ENCODE measurements at regions not wholly inside any gene's neighbourhood (a gene's known extent, or its start where the extent isn't known, plus 50 kb on each side); places are given as distances from the start of the nearest gene placed in this dataset.
"Not testable (repeated sequence)": the region's sequence is repeated elsewhere in the genome, so short reads cannot be mapped to it uniquely, and the experiment has no call there.

GRCh38 chr4:100933628-100934027, 413.7 kb downstream of the PPP3CA start:
- intact Hi-C loops (cut with micrococcal nuclease): no loop called here
- no peaks in the 10 kb centered on the region for H3K36me3 Mint-ChIP-seq (ENCODE audit: low read depth)
- H3K27me3 Mint-ChIP-seq: no peaks in the 10 kb centered on the region
- no peak overlapping the region for H3K4me3 Mint-ChIP-seq
- no peak overlapping the region for H3K27ac Mint-ChIP-seq
- no peaks in the 10 kb centered on the region for H3K9me3 Mint-ChIP-seq
- H3K4me1 Mint-ChIP-seq (ENCODE audit: low read depth): peaks cover 15% of the 10 kb centered on the region

- Mint-ChIP-seq H3K4me1 (ENCODE audit: low read depth) (peaks cover 15% of the 10 kb centered on the region), H3K9me3 (no peaks in the 10 kb centered on the region), H3K27me3 (no peaks in the 10 kb centered on the region), H3K27ac (no peak overlapping the region), H3K4me3 (no peak overlapping the region), H3K36me3 (ENCODE audit: low read depth) (no peaks in the 10 kb centered on the region)
- intact Hi-C loops (cut with micrococcal nuclease): no loop called here
Observed at GRCh38 chr4:100929758-100930157, 411.9 kb upstream of the EMCN start.

GRCh38 chr4:100929135-100929534, 411.3 kb upstream of the EMCN start:
- intact Hi-C loops (cut with micrococcal nuclease): no loop called here
- no peaks in the 10 kb centered on the region for H3K27me3 Mint-ChIP-seq
- no peak overlapping the region for H3K27ac Mint-ChIP-seq
- H3K4me3 Mint-ChIP-seq: no peak overlapping the region
- H3K4me1 Mint-ChIP-seq (ENCODE audit: low read depth): peaks cover 15% of the 10 kb centered on the region
- no peaks in the 10 kb centered on the region for H3K9me3 Mint-ChIP-seq
- no peaks in the 10 kb centered on the region for H3K36me3 Mint-ChIP-seq (ENCODE audit: low read depth)

GRCh38 chr4:100926039-100926717, 408.4 kb upstream of the EMCN start:
- Mint-ChIP-seq H3K36me3 (ENCODE audit: low read depth) (no peaks in the 10 kb centered on the region), H3K4me1 (ENCODE audit: low read depth) (peaks cover 2% of the 10 kb centered on the region), H3K27me3 (no peaks in the 10 kb centered on the region), H3K4me3 (no peak overlapping the region), H3K9me3 (no peaks in the 10 kb centered on the region), H3K27ac (no peak overlapping the region)
- intact Hi-C loops (cut with micrococcal nuclease): no loop called here

GRCh38 chr4:100913685-100914084, 395.9 kb upstream of the EMCN start:
- Mint-ChIP-seq H3K27me3 (no peaks in the 10 kb centered on the region), H3K4me1 (ENCODE audit: low read depth) (no peaks in the 10 kb centered on the region), H3K9me3 (peaks cover 26% of the 10 kb centered on the region), H3K4me3 (no peak overlapping the region), H3K36me3 (ENCODE audit: low read depth) (no peaks in the 10 kb centered on the region), H3K27ac (no peak overlapping the region)
- intact Hi-C loops (cut with micrococcal nuclease): no loop called here

GRCh38 chr4:100908540-100908939, 390.7 kb upstream of the EMCN start:
- Mint-ChIP-seq H3K27me3 (no peaks in the 10 kb centered on the region), H3K36me3 (ENCODE audit: low read depth) (no peaks in the 10 kb centered on the region), H3K9me3 (peaks cover 3% of the 10 kb centered on the region), H3K27ac (no peak overlapping the region), H3K4me1 (ENCODE audit: low read depth) (no peaks in the 10 kb centered on the region), H3K4me3 (no peak overlapping the region)
- intact Hi-C loops (cut with micrococcal nuclease): no loop called here

- no peak overlapping the region for H3K27ac Mint-ChIP-seq
- intact Hi-C loops (cut with micrococcal nuclease): no loop called here
- no peaks in the 10 kb centered on the region for H3K36me3 Mint-ChIP-seq (ENCODE audit: low read depth)
Observed at GRCh38 chr4:100907465-100908454, 389.9 kb upstream of the EMCN start.

GRCh38 chr4:100906973-100907372, 389.2 kb upstream of the EMCN start:
- no peaks in the 10 kb centered on the region for H3K4me1 Mint-ChIP-seq (ENCODE audit: low read depth)
- H3K9me3 Mint-ChIP-seq: peaks cover 16% of the 10 kb centered on the region
- no peak overlapping the region for H3K27ac Mint-ChIP-seq
- intact Hi-C loops (cut with micrococcal nuclease): no loop called here
- H3K27me3 Mint-ChIP-seq: no peaks in the 10 kb centered on the region
- H3K4me3 Mint-ChIP-seq: no peak overlapping the region
- no peaks in the 10 kb centered on the region for H3K36me3 Mint-ChIP-seq (ENCODE audit: low read depth)

More at GRCh38 chr4:100907465-100908454, 389.9 kb upstream of the EMCN start:
- Mint-ChIP-seq H3K9me3 (peaks cover 10% of the 10 kb centered on the region), H3K27me3 (no peaks in the 10 kb centered on the region), H3K4me1 (ENCODE audit: low read depth) (no peaks in the 10 kb centered on the region), H3K4me3 (no peak overlapping the region)

- H3K9me3 Mint-ChIP-seq: peaks cover 16% of the 10 kb centered on the region
- H3K4me3 Mint-ChIP-seq; H3K27ac Mint-ChIP-seq; H3K36me3 Mint-ChIP-seq (ENCODE audit: low read depth); H3K27me3 Mint-ChIP-seq; intact Hi-C loops (cut with micrococcal nuclease); H3K4me1 Mint-ChIP-seq (ENCODE audit: low read depth): not testable (repeated sequence)
Observed at GRCh38 chr4:100900945-100901344, 383.1 kb upstream of the EMCN start.

GRCh38 chr4:100900134-100900533, 382.3 kb upstream of the EMCN start:
- H3K36me3 Mint-ChIP-seq (ENCODE audit: low read depth): no peaks in the 10 kb centered on the region
- H3K27ac Mint-ChIP-seq: no peak overlapping the region
- H3K9me3 Mint-ChIP-seq: peaks cover 16% of the 10 kb centered on the region
- intact Hi-C loops (cut with micrococcal nuclease): no loop called here
- no peaks in the 10 kb centered on the region for H3K27me3 Mint-ChIP-seq
- H3K4me1 Mint-ChIP-seq (ENCODE audit: low read depth): peaks cover 4% of the 10 kb centered on the region
- no peak overlapping the region for H3K4me3 Mint-ChIP-seq

- Mint-ChIP-seq H3K27me3 (no peaks in the 10 kb centered on the region), H3K36me3 (ENCODE audit: low read depth) (no peaks in the 10 kb centered on the region), H3K9me3 (peaks cover 16% of the 10 kb centered on the region), H3K27ac (no peak overlapping the region), H3K4me3 (no peak overlapping the region), H3K4me1 (ENCODE audit: low read depth) (peaks cover 5% of the 10 kb centered on the region)
- intact Hi-C loops (cut with micrococcal nuclease): loop anchor here (10.0 kb wide), 1 partner anchor 836 kb away; no protein-coding TSS in a partner anchor
Observed at GRCh38 chr4:100898844-100899243, 381.0 kb upstream of the EMCN start.

GRCh38 chr4:100895556-100896197, 377.9 kb upstream of the EMCN start:
- Mint-ChIP-seq H3K36me3 (ENCODE audit: low read depth) (no peaks in the 10 kb centered on the region), H3K27me3 (no peaks in the 10 kb centered on the region), H3K27ac (peak overlapping the region; percentile 60), H3K4me1 (ENCODE audit: low read depth) (peaks cover 5% of the 10 kb centered on the region), H3K4me3 (peak overlapping the region; percentile 60), H3K9me3 (peaks cover 7% of the 10 kb centered on the region)
- intact Hi-C loops (cut with micrococcal nuclease): loop anchor here (10.0 kb wide), 1 partner anchor 839 kb away; no protein-coding TSS in a partner anchor

- H3K4me3 Mint-ChIP-seq: no peak overlapping the region
- H3K27me3 Mint-ChIP-seq: no peaks in the 10 kb centered on the region
- H3K4me1 Mint-ChIP-seq (ENCODE audit: low read depth): peaks cover 5% of the 10 kb centered on the region
- no peaks in the 10 kb centered on the region for H3K36me3 Mint-ChIP-seq (ENCODE audit: low read depth)
- H3K27ac Mint-ChIP-seq: no peak overlapping the region
- intact Hi-C loops (cut with micrococcal nuclease): loop anchor here (10.0 kb wide), 1 partner anchor 840 kb away; no protein-coding TSS in a partner anchor
- peaks cover 12% of the 10 kb centered on the region for H3K9me3 Mint-ChIP-seq
Observed at GRCh38 chr4:100894339-100894870, 376.6 kb upstream of the EMCN start.
